H1 (cell line): ENCODE measurements at regions not wholly inside any gene's neighbourhood (a gene's known extent, or its start where the extent isn't known, plus 50 kb on each side); places are given as distances from the start of the nearest gene placed in this dataset.

Experiments used
- CTCF ChIA-PET: fragments of 300-600 bp; sonication (Branson Sonifier 250); formaldehyde crosslinking; loops from one replicate; lab custom pipeline; 2021; ENCODE audit not compliant: partially characterized antibody; lab: Charles Lee
- POLR2A ChIA-PET: fragments of 300-600 bp; sonication (Branson Sonifier 250); formaldehyde crosslinking; loops from one replicate; lab custom pipeline; 2021; ENCODE audit warnings: inconsistent platforms; ENCODE audit not compliant: partially characterized antibody; lab: Charles Lee
- DNase-seq, 2 experiments: peaks; one replicate each; pipeline versions ENCODE4 v3.0.0 to v3.0.0-alpha.2; 2010 to 2022; ENCODE audit warnings: low spot score in 2 of 2, low read depth in 1 of 2, mixed read lengths in 1 of 2
- FAIRE-seq: peaks from 2 replicates; lab custom pipeline; 2011; peaks lifted over from hg19 to GRCh38; lab: Jason Lieb, UNC
- H2AFZ ChIP-seq: 2 replicates; pipeline ENCODE4 v1.8.1; 2012; ENCODE audit warnings: low read length, inconsistent platforms
- H2AK5ac ChIP-seq: 2 replicates; pipeline ENCODE4 v1.6.1; 2013; ENCODE audit warnings: low read depth, low read length
- H2BK120ac ChIP-seq: replicated peaks from 2 replicates; pipeline ENCODE3; 2013; ENCODE audit warnings: low read depth, low read length, inconsistent platforms
- H2BK12ac ChIP-seq: 2 replicates; pipeline ENCODE4 v1.6.1; 2013; ENCODE audit warnings: low read depth, low read length
- H2BK15ac ChIP-seq: 2 replicates; pipeline ENCODE4 v1.6.1; 2013; ENCODE audit warnings: low read length
- H2BK20ac ChIP-seq: 2 replicates; pipeline ENCODE4 v1.6.1; 2013; ENCODE audit warnings: low read length
- H2BK5ac ChIP-seq: 2 replicates; pipeline ENCODE4 v1.6.1; 2013; ENCODE audit warnings: low read depth, low read length
- H3K14ac ChIP-seq: 2 replicates; pipeline ENCODE4 v1.6.1; 2013; ENCODE audit warnings: inconsistent platforms; ENCODE audit not compliant: insufficient read length
- H3K18ac ChIP-seq: 2 replicates; pipeline ENCODE4 v1.6.1; 2013; ENCODE audit warnings: low read length; ENCODE audit errors: extremely low read depth
- H3K23ac ChIP-seq: 2 replicates; pipeline ENCODE4 v1.6.1; 2013; ENCODE audit warnings: inconsistent platforms; ENCODE audit not compliant: insufficient read length
- H3K23me2 ChIP-seq: 2 replicates; pipeline ENCODE4 v1.6.1; 2013; ENCODE audit warnings: low read depth, low read length
- H3K27ac ChIP-seq: 2 replicates; pipeline ENCODE4 v1.6.1; 2011; ENCODE audit warnings: low read depth, low read length, inconsistent platforms
- H3K27me3 ChIP-seq, 4 experiments: replicated peaks in 1 of 4; 1 replicate in 1 of 4; 2 replicates in 3 of 4; pipeline versions ENCODE4 v1.6.1 to v1.8.1; 2011 to 2013; ENCODE audit warnings: low read length in 3 of 4, mild to moderate bottlenecking in 3 of 4, inconsistent platforms in 2 of 4, mixed read lengths in 2 of 4, moderate library complexity in 1 of 4; ENCODE audit not compliant: control insufficient read depth in 3 of 4, insufficient read depth in 3 of 4; ENCODE audit errors: extremely low read depth in 1 of 4
- H3K36me3 ChIP-seq, 4 experiments: 2 replicates each; pipeline versions ENCODE4 v1.6.1 to v1.8.1; 2011 to 2013; ENCODE audit warnings: mild to moderate bottlenecking in 4 of 4, low read length in 3 of 4, moderate library complexity in 2 of 4, control low read depth in 1 of 4, inconsistent platforms in 1 of 4; ENCODE audit not compliant: insufficient read depth in 4 of 4, control insufficient read depth in 2 of 4
- H3K4ac ChIP-seq: replicated peaks from 2 replicates; pipeline ENCODE3; 2013; ENCODE audit warnings: low read length, low read depth, mixed read lengths, inconsistent platforms; ENCODE audit not compliant: insufficient read length
- H3K4me1 ChIP-seq, 4 experiments: replicated peaks in 1 of 4; 1 replicate in 1 of 4; 2 replicates in 3 of 4; pipeline versions ENCODE4 v1.6.1 to v1.8.1; 2011 to 2013; ENCODE audit warnings: low read length in 3 of 4, inconsistent platforms in 2 of 4, mixed read lengths in 1 of 4; ENCODE audit not compliant: insufficient read depth in 4 of 4, control insufficient read depth in 3 of 4
- H3K4me2 ChIP-seq, 2 experiments: 2 replicates each; pipeline versions ENCODE4 v1.6.1 to v1.8.1; 2011 to 2013; ENCODE audit warnings: low read depth in 2 of 2, low read length in 2 of 2, control low read depth in 1 of 2, inconsistent platforms in 1 of 2, mild to moderate bottlenecking in 1 of 2; ENCODE audit not compliant: insufficient read depth in 1 of 2
- H3K4me3 ChIP-seq, 4 experiments: fragments of 200-600, 300-600 bp in 1 of 4; sonication (generic), shearing (Covaris generic), sonication (Bioruptor Twin) in 1 of 4; 2 replicates each; pipeline versions ENCODE4 v1.5.1 to v1.8.1; 2011 to 2016; ENCODE audit warnings: low read length in 4 of 4, low read depth in 3 of 4, control low read depth in 2 of 4, inconsistent platforms in 2 of 4, mild to moderate bottlenecking in 2 of 4, mixed read lengths in 1 of 4, moderate library complexity in 1 of 4; ENCODE audit not compliant: insufficient read depth in 2 of 4; ENCODE audit errors: extremely low read depth in 1 of 4
- H3K56ac ChIP-seq: replicated peaks from 2 replicates; pipeline ENCODE3; 2013; ENCODE audit warnings: low read depth, mild to moderate bottlenecking, mixed read lengths, low read length, inconsistent platforms; ENCODE audit not compliant: insufficient read length
- H3K79me1 ChIP-seq: 2 replicates; pipeline ENCODE4 v1.6.1; 2013; ENCODE audit warnings: low read depth, low read length, control low read depth
- H3K79me2 ChIP-seq, 2 experiments: 2 replicates each; pipeline versions ENCODE4 v1.6.1 to v1.8.1; 2012 to 2013; ENCODE audit warnings: low read length in 2 of 2, mild to moderate bottlenecking in 2 of 2, inconsistent platforms in 1 of 2; ENCODE audit not compliant: insufficient read depth in 2 of 2, control insufficient read depth in 1 of 2
- H3K9ac ChIP-seq, 4 experiments: replicated peaks in 1 of 4; 1 replicate in 1 of 4; 2 replicates in 3 of 4; pipeline versions ENCODE4 v1.6.1 to v1.8.1; 2011 to 2013; ENCODE audit warnings: low read depth in 3 of 4, low read length in 3 of 4, control low read depth in 2 of 4, mild to moderate bottlenecking in 2 of 4, moderate library complexity in 2 of 4, inconsistent platforms in 1 of 4; ENCODE audit errors: extremely low read depth in 1 of 4
- H3K9me3 ChIP-seq, 2 experiments: 2 replicates each; pipeline versions ENCODE4 v1.6.1 to v1.8.1; 2012 to 2013; ENCODE audit warnings: mild to moderate bottlenecking in 2 of 2, moderate library complexity in 2 of 2, control low read depth in 1 of 2, inconsistent platforms in 1 of 2, low read depth in 1 of 2, low read length in 1 of 2, mixed read lengths in 1 of 2; ENCODE audit not compliant: insufficient read depth in 2 of 2
- H4K20me1 ChIP-seq, 2 experiments: replicated peaks in 1 of 2; 2 replicates each; pipeline versions ENCODE3 to v1.8.1; 2011 to 2013; ENCODE audit warnings: inconsistent platforms in 2 of 2, low read length in 2 of 2, mild to moderate bottlenecking in 1 of 2; ENCODE audit not compliant: insufficient read depth in 2 of 2, control insufficient read depth in 1 of 2
- H4K5ac ChIP-seq: 2 replicates; pipeline ENCODE4 v1.6.1; 2013; ENCODE audit warnings: low read length, low read depth, mixed read lengths, inconsistent platforms; ENCODE audit not compliant: insufficient read length
- H4K8ac ChIP-seq: 2 replicates; pipeline ENCODE4 v1.8.0; 2013; ENCODE audit warnings: mild to moderate bottlenecking, moderate library complexity, low read length, inconsistent platforms; ENCODE audit not compliant: insufficient read depth; ENCODE audit errors: extremely low read depth
- H4K91ac ChIP-seq: replicated peaks from 2 replicates; pipeline ENCODE3; 2013; ENCODE audit warnings: low read length, mixed read lengths, inconsistent platforms; ENCODE audit not compliant: insufficient read length
- CEBPB ChIP-seq: IDR thresholded peaks from 2 replicates; pipeline ENCODE4 v1.6.1; 2012; ENCODE audit warnings: low read depth, low read length
- SAP30 ChIP-seq: fragments of 300-600 bp; sonication (generic); IDR thresholded peaks from 2 replicates; pipeline ENCODE4 v1.7.1; 2012; ENCODE audit warnings: low read length, moderate library complexity, mild to moderate bottlenecking, inconsistent platforms; ENCODE audit not compliant: insufficient read depth, insufficient replicate concordance
- SIX5 ChIP-seq: IDR thresholded peaks from 2 replicates; pipeline ENCODE4 v1.6.1; 2011; ENCODE audit warnings: mild to moderate bottlenecking, low read depth, low read length
- SUZ12 ChIP-seq: fragments of 200-600 bp; sonication (generic); IDR thresholded peaks from 2 replicates; pipeline ENCODE4 v1.6.1; 2012; ENCODE audit warnings: mild to moderate bottlenecking, inconsistent platforms, low read length, moderate library complexity, mixed read lengths
- WGBS, 2 experiments: shearing (Covaris generic) in 1 of 2; methylation state at CpG; one replicate each; pipeline versions ENCODE4 v1.1.6 to v1.1.7; 2013 to 2015; ENCODE audit warnings: low lambda C conversion rate in 2 of 2, mixed read lengths in 2 of 2, inconsistent platforms in 1 of 2, low coverage in 1 of 2, missing lambda C conversion rate in 1 of 2; ENCODE audit not compliant: insufficient replicate concordance in 2 of 2, insufficient coverage in 1 of 2, insufficient read length in 1 of 2; ENCODE audit errors: extremely low coverage in 1 of 2, missing lambda C conversion rate in 1 of 2; 5-methylcytosine and 5-hydroxymethylcytosine counted together

DNA sequence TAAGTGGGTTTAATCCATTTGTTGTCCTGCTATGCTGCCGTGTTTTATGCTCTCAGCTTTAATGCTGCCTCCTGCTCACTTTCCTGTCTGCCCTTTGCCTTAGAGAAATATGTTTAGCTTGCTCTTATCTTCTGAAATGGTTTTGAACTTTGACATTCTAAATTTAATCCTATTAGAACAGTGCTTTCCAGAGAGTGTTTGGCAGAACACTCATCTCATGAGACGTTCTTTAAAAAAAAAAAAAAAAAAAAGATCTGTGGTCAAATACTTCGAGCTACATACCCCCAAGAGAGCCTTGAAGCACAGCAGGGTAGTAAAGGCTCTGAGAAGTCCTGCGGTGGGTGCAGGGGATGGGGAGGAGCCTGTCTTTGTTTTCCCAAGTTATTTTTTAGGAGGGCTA is 161.3 kb downstream of the SPP2 start:
- no peak overlapping the region for H2BK120ac ChIP-seq
- H3K56ac ChIP-seq: no peak overlapping the region
- H3K79me1 ChIP-seq: no peaks in the 10 kb centered on the region
- no peaks in the 10 kb centered on the region for H3K36me3 ChIP-seq
- H3K4ac ChIP-seq: no peak overlapping the region
- WGBS, 2 experiments: 82% methylated on average over 4 of the region's 4 CpGs; no CpG with 5 or more reads in 1 of the 2 experiments
- no peaks in the 10 kb centered on the region for H3K23me2 ChIP-seq
- no peaks in the 10 kb centered on the region for H3K79me2 ChIP-seq
- H2AK5ac ChIP-seq: no peak overlapping the region
- ChIA-PET POLR2A (no interaction called here), CTCF (interaction anchor here (1.4 kb wide), 1 partner anchor 77 kb away, joined by 3 read pairs; no protein-coding TSS in a partner anchor)
- FAIRE-seq (no peak), DNase-seq (no peak)
- H3K4me1 ChIP-seq: no peaks in the 10 kb centered on the region
- H4K20me1 ChIP-seq: no peaks in the 10 kb centered on the region
- H3K9ac ChIP-seq: no peak overlapping the region
- H2BK15ac ChIP-seq: no peak overlapping the region
- no peak overlapping the region for H2BK20ac ChIP-seq
- no peak overlapping the region for H4K91ac ChIP-seq
- no peak overlapping the region for H3K4me3 ChIP-seq
- H4K5ac ChIP-seq: no peak overlapping the region
- no peak overlapping the region for H4K8ac ChIP-seq
- H3K14ac ChIP-seq: no peak overlapping the region
- no peak overlapping the region for H3K23ac ChIP-seq
- no peak overlapping the region for H3K4me2 ChIP-seq
- no peaks in the 10 kb centered on the region for H3K27me3 ChIP-seq
- H2BK12ac ChIP-seq: no peak overlapping the region
- H2AFZ ChIP-seq: no peak overlapping the region
- H3K9me3 ChIP-seq: peaks cover 0 to 3% of the 10 kb centered on the region in 2 experiments; a peak in 2 of 4 replicates
- H2BK5ac ChIP-seq: no peak overlapping the region
- H3K27ac ChIP-seq: no peak overlapping the region
- H3K18ac ChIP-seq: no peak overlapping the region
- TF ChIP-seq SAP30: no peak
- TF ChIP-seq SIX5: no peak
- no peak for TF ChIP-seq CEBPB
- no peak for TF ChIP-seq SUZ12
